Activated CD4-positive, alpha-beta memory T cell treated with anti-CD3 and anti-CD28 coated beads for 36 hours (primary cell): ENCODE measurements at regions not wholly inside any gene's neighbourhood (a gene's known extent, or its start where the extent isn't known, plus 50 kb on each side); places are given as distances from the start of the nearest gene placed in this dataset.

Source experiments
- CTCF ChIA-PET: fragments of 350-600 bp; sonication (Branson Sonifier 250); formaldehyde crosslinking; loops from one replicate; lab custom pipeline; 2021; ENCODE audit warnings: antibody characterized with exemption, inconsistent platforms; lab: Charles Lee
- POLR2A ChIA-PET: fragments of 350-600 bp; sonication (Branson Sonifier 250); formaldehyde crosslinking; loops from one replicate; lab custom pipeline; 2021; ENCODE audit warnings: antibody characterized with exemption; lab: Charles Lee
- DNase-seq: peaks from one replicate; pipeline ENCODE4 v3.0.0-alpha.2; 2020
- H3K27ac Mint-ChIP-seq: one replicate; pipeline ENCODE4 v1.8.0; 2021; ENCODE audit warnings: mixed read lengths
- H3K27me3 Mint-ChIP-seq: one replicate; pipeline ENCODE4 v1.8.0; 2021; ENCODE audit warnings: mixed read lengths
- H3K36me3 Mint-ChIP-seq: one replicate; pipeline ENCODE4 v1.8.0; 2021; ENCODE audit warnings: mixed read lengths
- H3K4me1 Mint-ChIP-seq: one replicate; pipeline ENCODE4 v1.8.0; 2021; ENCODE audit warnings: low read depth, mixed read lengths
- H3K4me3 Mint-ChIP-seq: one replicate; pipeline ENCODE4 v1.8.0; 2021; ENCODE audit warnings: mild to moderate bottlenecking, mixed read lengths
- H3K9me3 Mint-ChIP-seq: one replicate; pipeline ENCODE4 v1.8.0; 2021; ENCODE audit warnings: mixed read lengths
- intact Hi-C: fragments of 100-400 bp; cut with micrococcal nuclease; formaldehyde crosslinking; loops from one replicate; pipeline ENCODE4 v1.15.1; 2023

DNA sequence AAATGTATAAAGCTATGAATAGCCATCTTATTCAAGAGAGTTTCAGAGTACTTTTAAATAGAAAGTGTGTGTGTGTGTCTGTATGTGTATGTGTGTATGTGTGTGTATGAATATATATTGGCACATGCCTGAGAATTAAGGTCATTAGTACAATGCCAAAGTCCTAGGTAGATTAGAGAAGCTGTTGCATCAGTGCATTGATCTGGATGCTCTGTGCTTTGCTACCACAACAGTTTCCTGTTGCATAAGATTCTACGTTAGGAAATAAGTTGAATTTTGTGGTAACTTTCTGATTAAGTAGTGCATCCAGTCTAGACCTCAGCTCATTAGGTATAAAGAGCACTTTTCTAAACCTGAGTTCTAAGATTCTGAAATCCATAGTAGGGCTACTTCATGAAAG is 1102.8 kb upstream of the KLHL29 start:
- Mint-ChIP-seq H3K9me3 (peaks cover 11% of the 10 kb centered on the region), H3K27ac (no peak overlapping the region), H3K27me3 (no peaks in the 10 kb centered on the region), H3K4me1 (no peaks in the 10 kb centered on the region), H3K4me3 (no peak overlapping the region), H3K36me3 (no peaks in the 10 kb centered on the region)
- ChIA-PET CTCF (no interaction called here), POLR2A (no interaction called here)
- intact Hi-C loops = no loop called here
- DNase-seq = no peak

DNA sequence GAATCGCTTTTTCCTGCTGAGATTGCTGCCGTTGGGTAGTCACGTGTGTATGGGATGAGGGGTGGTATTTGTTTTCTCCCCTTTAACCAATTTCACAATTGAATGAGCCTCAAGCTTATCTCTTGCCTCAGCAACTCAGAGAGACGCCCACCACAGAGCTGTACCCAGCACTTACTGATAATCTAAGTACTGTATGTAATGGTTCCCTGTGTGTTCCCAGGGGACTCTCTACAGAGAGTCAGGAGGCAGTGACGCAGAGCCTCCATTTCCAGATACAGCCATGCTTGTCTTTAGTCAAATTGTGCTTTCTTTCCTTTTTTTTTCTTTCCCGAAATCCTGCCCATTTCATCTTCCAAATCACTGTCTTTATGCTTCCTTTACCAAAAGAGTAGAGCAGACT is 1102.1 kb upstream of the KLHL29 start:
- CTCF ChIA-PET = no interaction called here
- H3K36me3 Mint-ChIP-seq = no peaks in the 10 kb centered on the region
- peaks cover 11% of the 10 kb centered on the region for H3K9me3 Mint-ChIP-seq
- no peak for DNase-seq
- POLR2A ChIA-PET = no interaction called here
- H3K27me3 Mint-ChIP-seq = no peaks in the 10 kb centered on the region
- intact Hi-C loops = no loop called here
- H3K27ac Mint-ChIP-seq = no peak overlapping the region
- no peak overlapping the region for H3K4me3 Mint-ChIP-seq
- H3K4me1 Mint-ChIP-seq = no peaks in the 10 kb centered on the region

DNA sequence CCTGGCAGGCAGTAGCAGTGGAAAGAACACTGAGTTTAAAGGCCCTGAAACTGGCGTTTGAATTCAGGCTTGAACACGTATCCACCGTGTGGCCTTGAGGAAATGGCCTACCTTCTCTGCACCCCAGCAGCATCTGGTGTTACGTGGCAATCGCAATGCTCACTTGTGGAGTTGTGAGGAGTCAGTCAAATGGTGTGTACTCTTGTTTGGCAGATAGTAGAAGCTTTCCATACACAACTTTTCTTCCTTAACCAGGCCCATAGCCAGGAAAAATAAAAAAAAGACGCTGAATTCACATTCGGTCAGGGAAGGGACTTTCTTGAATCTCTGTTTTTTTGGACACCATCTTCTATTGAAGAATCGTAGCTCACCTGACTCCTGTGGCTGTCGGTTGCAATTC is 1101.5 kb upstream of the KLHL29 start:
- H3K9me3 Mint-ChIP-seq = peaks cover 11% of the 10 kb centered on the region
- H3K27me3 Mint-ChIP-seq = no peaks in the 10 kb centered on the region
- POLR2A ChIA-PET = no interaction called here
- H3K4me3 Mint-ChIP-seq = no peak overlapping the region
- no peak for DNase-seq
- no peaks in the 10 kb centered on the region for H3K4me1 Mint-ChIP-seq
- no peaks in the 10 kb centered on the region for H3K36me3 Mint-ChIP-seq
- CTCF ChIA-PET = no interaction called here
- intact Hi-C loops = no loop called here
- no peak overlapping the region for H3K27ac Mint-ChIP-seq

DNA sequence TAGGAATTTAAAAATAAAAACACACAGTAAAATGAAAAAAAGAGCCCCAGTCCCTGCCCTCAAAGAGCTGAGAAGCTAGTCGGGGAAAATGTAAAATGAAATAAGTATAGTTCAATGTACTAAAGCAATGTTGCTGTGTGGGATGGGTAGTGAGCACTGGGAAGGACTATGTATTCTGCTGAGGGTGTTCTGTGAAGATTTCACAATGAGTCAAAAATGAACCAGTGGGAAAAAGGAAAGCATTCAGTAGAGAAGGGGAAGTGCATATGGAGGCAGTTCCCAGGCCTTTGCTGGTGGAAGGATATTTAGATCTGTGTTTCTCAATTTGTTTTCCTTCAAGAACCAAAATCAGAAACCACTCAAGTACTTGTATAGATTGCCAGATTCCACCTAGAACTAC is 1094.7 kb upstream of the KLHL29 start:
- intact Hi-C loops = no loop called here
- peaks cover 4% of the 10 kb centered on the region for H3K9me3 Mint-ChIP-seq
- H3K27me3 Mint-ChIP-seq = no peaks in the 10 kb centered on the region
- CTCF ChIA-PET = no interaction called here
- H3K4me3 Mint-ChIP-seq = no peak overlapping the region
- POLR2A ChIA-PET = no interaction called here
- no peak overlapping the region for H3K27ac Mint-ChIP-seq
- H3K36me3 Mint-ChIP-seq = no peaks in the 10 kb centered on the region
- no peaks in the 10 kb centered on the region for H3K4me1 Mint-ChIP-seq
- no peak for DNase-seq

DNA sequence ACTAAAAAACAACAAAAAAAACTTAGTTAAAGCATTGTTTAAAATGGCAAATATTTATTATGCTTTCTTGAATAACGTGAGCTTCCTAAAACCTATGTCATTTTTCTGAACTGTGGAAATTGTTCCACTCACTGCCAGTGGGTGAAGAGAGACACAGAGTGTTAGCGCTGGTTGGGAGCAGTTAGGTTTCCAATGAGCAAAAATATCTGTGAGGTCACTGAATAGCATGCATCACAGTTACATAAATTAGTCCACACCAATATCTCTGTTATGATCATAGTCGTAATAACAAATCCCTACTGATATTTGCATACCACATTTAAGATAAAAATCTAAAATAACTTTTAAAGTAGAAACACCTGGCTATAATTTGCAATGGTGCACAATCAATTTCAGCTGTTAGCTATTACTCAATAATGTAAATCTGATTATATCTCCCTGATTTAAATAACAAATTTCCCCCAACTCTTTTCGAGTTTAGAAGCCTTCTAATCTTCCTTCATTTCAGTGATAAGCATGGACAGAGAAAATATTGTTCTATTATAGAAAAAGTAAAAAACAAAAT is 1094.0 kb upstream of the KLHL29 start:
- Mint-ChIP-seq H3K4me1 (no peaks in the 10 kb centered on the region), H3K9me3 (peaks cover 4% of the 10 kb centered on the region), H3K36me3 (no peaks in the 10 kb centered on the region), H3K27me3 (no peaks in the 10 kb centered on the region), H3K27ac (no peak overlapping the region), H3K4me3 (no peak overlapping the region)
- ChIA-PET POLR2A (no interaction called here), CTCF (no interaction called here)
- intact Hi-C loops = no loop called here
- no peak for DNase-seq

DNA sequence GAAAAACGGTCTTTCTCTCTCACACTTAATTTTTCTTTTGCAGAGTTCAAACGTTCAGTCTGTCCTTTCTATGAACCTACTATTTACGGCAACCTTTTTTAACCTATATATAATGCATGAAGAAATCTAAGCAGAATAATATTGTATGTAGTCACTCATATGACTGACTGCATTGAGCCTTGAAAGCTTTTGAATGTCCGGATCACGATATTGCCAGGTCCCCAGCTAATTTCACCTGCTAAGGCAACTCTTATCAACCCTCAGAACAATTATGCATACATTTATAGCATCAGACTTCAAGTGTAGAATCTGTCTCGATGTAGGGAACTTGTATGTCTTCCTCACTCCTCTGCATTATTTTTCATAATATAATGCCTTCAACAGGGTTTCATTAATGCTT is 1083.8 kb upstream of the KLHL29 start:
- no peak overlapping the region for H3K4me3 Mint-ChIP-seq
- peaks cover 7% of the 10 kb centered on the region for H3K9me3 Mint-ChIP-seq
- no peaks in the 10 kb centered on the region for H3K27me3 Mint-ChIP-seq
- no peaks in the 10 kb centered on the region for H3K4me1 Mint-ChIP-seq
- intact Hi-C loops = no loop called here
- ChIA-PET CTCF (no interaction called here), POLR2A (no interaction called here)
- no peaks in the 10 kb centered on the region for H3K36me3 Mint-ChIP-seq
- DNase-seq = no peak
- H3K27ac Mint-ChIP-seq = no peak overlapping the region

DNA sequence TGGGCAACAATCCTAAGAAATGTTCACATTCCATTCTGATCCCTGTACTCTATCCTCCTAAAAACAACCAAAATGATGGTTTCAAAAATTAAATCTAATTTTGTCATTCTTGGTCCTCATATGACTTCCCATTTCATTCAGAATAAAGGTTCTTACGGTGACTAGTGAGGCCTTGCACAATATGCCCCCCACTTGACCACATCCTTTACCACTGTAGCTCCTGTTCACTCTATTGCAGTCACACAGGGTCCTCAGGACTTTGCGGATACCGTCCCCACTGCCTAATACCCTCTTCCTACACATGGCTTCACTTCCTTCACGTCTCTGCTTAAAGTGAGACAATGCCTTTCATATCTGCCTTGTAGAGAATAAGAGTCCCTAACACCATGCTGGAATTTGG is 1058.7 kb upstream of the KLHL29 start:
- intact Hi-C loops = no loop called here
- ChIA-PET CTCF (no interaction called here), POLR2A (no interaction called here)
- H3K4me3 Mint-ChIP-seq = no peak overlapping the region
- H3K9me3 Mint-ChIP-seq = peaks cover 22% of the 10 kb centered on the region
- DNase-seq = no peak
- H3K36me3 Mint-ChIP-seq = no peaks in the 10 kb centered on the region
- H3K27me3 Mint-ChIP-seq = no peaks in the 10 kb centered on the region
- H3K4me1 Mint-ChIP-seq = no peaks in the 10 kb centered on the region
- H3K27ac Mint-ChIP-seq = no peak overlapping the region

DNA sequence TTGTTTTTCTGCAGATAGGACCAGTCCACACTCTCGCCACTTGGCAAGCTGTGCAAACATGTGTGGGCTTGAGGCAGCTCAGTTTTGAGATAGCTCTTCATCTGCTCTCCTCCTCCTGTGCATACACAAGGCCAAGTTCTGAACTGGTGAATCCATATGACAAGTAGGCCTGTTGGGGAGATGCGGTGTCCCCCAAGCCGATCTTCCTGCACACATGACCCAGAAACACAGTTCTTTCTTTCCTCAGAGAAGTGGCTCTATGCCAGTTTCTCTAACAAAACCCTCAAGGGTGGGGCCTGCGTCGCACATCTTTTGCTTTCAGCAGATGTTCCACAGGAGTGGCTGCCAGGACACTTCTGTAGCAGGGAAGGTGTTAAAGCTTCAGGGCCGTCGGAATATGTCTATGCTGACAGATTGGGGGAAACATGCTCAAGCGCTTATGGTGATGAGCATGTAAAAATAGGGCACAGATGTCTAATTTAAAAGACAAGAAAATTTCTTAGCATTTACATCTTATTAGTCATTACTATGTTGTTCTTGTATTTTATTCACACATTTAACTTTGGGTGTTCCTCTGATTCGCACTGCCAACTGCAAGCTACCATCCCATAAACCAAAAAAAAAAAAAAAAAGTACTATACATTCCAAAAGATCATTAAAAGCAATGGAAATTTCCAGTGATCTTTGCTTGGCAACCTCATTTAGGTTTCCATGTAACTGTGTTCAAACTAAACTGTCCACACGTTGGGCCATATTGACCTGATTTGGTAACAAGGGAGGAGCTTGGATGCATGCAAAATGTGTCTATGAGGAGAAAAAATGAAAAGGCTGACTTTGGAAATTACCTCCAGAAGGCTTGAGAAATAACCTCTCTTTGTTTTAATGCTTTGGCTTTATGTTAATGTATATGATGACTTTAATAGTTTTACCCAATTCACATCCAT is 1055.5 kb upstream of the KLHL29 start:
- Mint-ChIP-seq H3K4me1 (no peaks in the 10 kb centered on the region), H3K4me3 (no peak overlapping the region), H3K36me3 (no peaks in the 10 kb centered on the region), H3K9me3 (peaks cover 17% of the 10 kb centered on the region), H3K27me3 (no peaks in the 10 kb centered on the region), H3K27ac (no peak overlapping the region)
- DNase-seq = no peak
- intact Hi-C loops = no loop called here
- POLR2A ChIA-PET = no interaction called here
- CTCF ChIA-PET = no interaction called here

DNA sequence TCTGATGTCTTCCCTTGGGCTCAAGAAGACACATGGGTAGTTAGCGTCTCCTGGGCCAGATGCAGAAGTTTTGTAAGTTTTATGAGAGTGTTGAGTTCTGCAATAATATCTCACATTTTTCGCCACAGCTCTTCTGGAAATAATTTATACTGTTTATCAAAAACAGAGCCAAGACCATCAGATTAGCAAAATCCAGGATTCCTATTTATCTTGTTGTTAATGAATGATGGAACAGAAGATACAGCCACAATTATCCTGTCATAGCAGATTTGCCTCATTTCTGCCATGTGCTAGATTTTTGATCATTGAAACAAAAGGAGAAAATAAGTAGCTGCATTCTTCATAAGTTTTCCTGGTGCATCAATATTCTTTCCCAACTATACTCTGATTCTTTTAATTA is 1048.6 kb upstream of the KLHL29 start:
- Mint-ChIP-seq H3K27me3 (no peaks in the 10 kb centered on the region), H3K4me3 (no peak overlapping the region), H3K9me3 (peaks cover 6% of the 10 kb centered on the region), H3K27ac (no peak overlapping the region), H3K4me1 (no peaks in the 10 kb centered on the region), H3K36me3 (no peaks in the 10 kb centered on the region)
- intact Hi-C loops = no loop called here
- ChIA-PET POLR2A (no interaction called here), CTCF (no interaction called here)
- DNase-seq = no peak

DNA sequence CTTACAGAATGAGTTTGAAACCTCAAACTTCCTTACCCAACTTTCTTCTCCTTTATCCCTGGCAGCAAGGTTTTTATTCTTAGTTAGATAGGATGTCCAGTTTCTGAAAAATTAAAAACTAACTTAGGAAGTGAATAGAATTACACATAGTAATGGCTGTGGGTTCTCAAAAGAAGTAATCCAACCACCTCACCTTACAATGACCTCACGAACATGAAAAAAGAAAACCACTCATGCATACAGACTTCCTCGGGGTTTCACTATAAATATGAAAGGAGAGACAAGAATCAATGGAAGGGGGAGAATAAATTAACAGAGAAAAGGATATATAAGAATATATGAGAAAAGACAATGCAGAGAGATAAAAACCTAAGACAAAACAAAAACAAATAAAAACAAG is 1044.3 kb upstream of the KLHL29 start:
- H3K9me3 Mint-ChIP-seq = peaks cover 6% of the 10 kb centered on the region
- intact Hi-C loops = no loop called here
- ChIA-PET POLR2A (no interaction called here), CTCF (no interaction called here)
- DNase-seq = no peak
- H3K4me1 Mint-ChIP-seq = no peaks in the 10 kb centered on the region
- H3K36me3 Mint-ChIP-seq = no peaks in the 10 kb centered on the region
- H3K27me3 Mint-ChIP-seq = no peaks in the 10 kb centered on the region
- no peak overlapping the region for H3K27ac Mint-ChIP-seq
- no peak overlapping the region for H3K4me3 Mint-ChIP-seq

DNA sequence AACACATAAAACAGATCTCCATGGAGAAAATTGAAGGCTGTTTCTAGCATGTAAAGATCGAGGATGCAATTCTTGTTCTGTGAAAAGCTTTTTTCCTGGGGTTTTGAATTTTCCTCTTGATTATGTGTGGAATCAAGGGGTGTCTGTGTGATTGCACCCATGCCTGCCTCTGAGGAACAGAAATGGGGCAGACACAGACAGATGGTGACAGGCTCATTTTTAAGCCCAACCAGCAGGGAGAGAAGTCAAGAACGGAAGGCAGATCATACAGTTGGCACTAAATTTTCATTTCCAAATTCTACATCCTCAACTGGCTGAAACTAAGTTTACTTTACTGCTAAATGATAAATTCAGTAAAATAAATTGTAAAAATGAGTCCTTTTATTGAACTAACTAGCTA is 1037.7 kb upstream of the KLHL29 start:
- Mint-ChIP-seq H3K9me3 (peaks cover 2% of the 10 kb centered on the region), H3K4me3 (no peak overlapping the region), H3K27me3 (no peaks in the 10 kb centered on the region), H3K4me1 (no peaks in the 10 kb centered on the region), H3K27ac (no peak overlapping the region), H3K36me3 (no peaks in the 10 kb centered on the region)
- CTCF ChIA-PET = interaction anchor here (1.2 kb wide), 1 partner anchor 8 kb away, joined by 7 read pairs; no protein-coding TSS in a partner anchor
- POLR2A ChIA-PET = interaction anchor here (0.8 kb wide), 1 partner anchor 13 kb away, joined by 3 read pairs; no protein-coding TSS in a partner anchor
- intact Hi-C loops = no loop called here
- no peak for DNase-seq

DNA sequence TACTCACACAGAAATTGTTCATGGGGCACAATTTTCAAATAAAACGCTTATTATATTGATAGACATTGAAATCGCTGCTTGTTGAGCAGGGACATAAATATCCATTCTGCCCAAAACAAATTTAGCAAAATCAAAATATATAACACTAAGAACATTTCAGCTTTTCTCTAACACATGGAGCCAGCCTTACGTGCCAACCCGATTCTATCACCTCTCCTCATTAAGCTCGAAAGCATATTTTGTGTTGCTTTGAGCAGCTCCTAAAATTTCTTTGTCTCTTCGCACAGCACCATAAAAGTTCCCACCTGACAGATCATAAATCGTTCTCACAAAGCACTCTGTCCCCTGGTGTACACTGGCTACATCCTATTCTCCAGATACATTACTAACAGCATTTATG is 1034.4 kb upstream of the KLHL29 start:
- ChIA-PET CTCF (no interaction called here), POLR2A (no interaction called here)
- intact Hi-C loops = no loop called here
- H3K4me1 Mint-ChIP-seq = no peaks in the 10 kb centered on the region
- H3K36me3 Mint-ChIP-seq = no peaks in the 10 kb centered on the region
- DNase-seq = no peak
- H3K4me3 Mint-ChIP-seq = no peak overlapping the region
- no peak overlapping the region for H3K27ac Mint-ChIP-seq
- peaks cover 2% of the 10 kb centered on the region for H3K9me3 Mint-ChIP-seq
- H3K27me3 Mint-ChIP-seq = no peaks in the 10 kb centered on the region
